ENCODE measurements at regions not wholly inside any gene's neighbourhood (a gene's known extent, or its start where the extent isn't known, plus 50 kb on each side); places are given as distances from the start of the nearest gene placed in this dataset.

- no peak for TF ChIP-seq CTCF (IDR thresholded peaks at IDR 0.05; ENCODE audit: insufficient read depth, low read length, severe bottlenecking)
- FAIRE-seq (no peak), DNase-seq (ENCODE audit: low read depth) (no peak)
- Histone ChIP-seq H3K36me3 (ENCODE audit: control insufficient read depth, insufficient read depth, low read length) (no peaks in the 10 kb centered on the region), H3K27me3 (ENCODE audit: control insufficient read depth, insufficient read depth, low read length) (no peaks in the 10 kb centered on the region), H3K4me3 (ENCODE audit: low read depth, low read length) (no peak overlapping the region)
These were observed 107.9 kb downstream of the BANF2 start for GRCh38 chr20:17807651-17808050.

GRCh38 chr20:17806739-17807441 lies 107.1 kb downstream of the BANF2 start:
- Histone ChIP-seq H3K4me3 (ENCODE audit: low read depth, low read length) (no peak overlapping the region), H3K27me3 (ENCODE audit: control insufficient read depth, insufficient read depth, low read length) (no peaks in the 10 kb centered on the region), H3K36me3 (ENCODE audit: control insufficient read depth, insufficient read depth, low read length) (no peaks in the 10 kb centered on the region)
- DNase-seq (ENCODE audit: low read depth): no peak
- no peak for TF ChIP-seq CTCF (IDR thresholded peaks at IDR 0.05; ENCODE audit: insufficient read depth, low read length, severe bottlenecking)
- FAIRE-seq: no peak

GRCh38 chr20:17806107-17806506 lies 106.3 kb downstream of the BANF2 start:
- TF ChIP-seq CTCF (IDR thresholded peaks at IDR 0.05; ENCODE audit: insufficient read depth, low read length, severe bottlenecking): no peak
- H3K27me3 ChIP-seq (ENCODE audit: control insufficient read depth, insufficient read depth, low read length): no peaks in the 10 kb centered on the region
- DNase-seq (ENCODE audit: low read depth) (no peak), FAIRE-seq (no peak)
- H3K36me3 ChIP-seq (ENCODE audit: control insufficient read depth, insufficient read depth, low read length): no peaks in the 10 kb centered on the region
- no peak overlapping the region for H3K4me3 ChIP-seq (ENCODE audit: low read depth, low read length)

GRCh38 chr20:17803765-17804164 lies 104.0 kb downstream of the BANF2 start:
- no peak for TF ChIP-seq CTCF (IDR thresholded peaks at IDR 0.05; ENCODE audit: insufficient read depth, low read length, severe bottlenecking)
- no peak overlapping the region for H3K4me3 ChIP-seq (ENCODE audit: low read depth, low read length)
- no peaks in the 10 kb centered on the region for H3K36me3 ChIP-seq (ENCODE audit: control insufficient read depth, insufficient read depth, low read length)
- DNase-seq (ENCODE audit: low read depth) (no peak), FAIRE-seq (no peak)
- H3K27me3 ChIP-seq (ENCODE audit: control insufficient read depth, insufficient read depth, low read length): no peaks in the 10 kb centered on the region

GRCh38 chr20:17799575-17800227 lies 99.9 kb downstream of the BANF2 start:
- FAIRE-seq: no peak

More at GRCh38 chr20:17799575-17800227, 99.9 kb downstream of the BANF2 start:
- Histone ChIP-seq H3K27me3 (ENCODE audit: control insufficient read depth, insufficient read depth, low read length) (no peaks in the 10 kb centered on the region), H3K36me3 (ENCODE audit: control insufficient read depth, insufficient read depth, low read length) (no peaks in the 10 kb centered on the region), H3K4me3 (ENCODE audit: low read depth, low read length) (no peak overlapping the region)
- no peak for DNase-seq (ENCODE audit: low read depth)
- no peak for TF ChIP-seq CTCF (IDR thresholded peaks at IDR 0.05; ENCODE audit: insufficient read depth, low read length, severe bottlenecking)

All from bronchial epithelial cell (primary cell).